GM23338 (cell line): ENCODE measurements at regions not wholly inside any gene's neighbourhood (a gene's known extent, or its start where the extent isn't known, plus 50 kb on each side); places are given as distances from the start of the nearest gene placed in this dataset.

ENCODE experiments used
- CREB1 ChIP-seq: fragments of 250-450 bp; sonication (Bioruptor Pico); IDR thresholded peaks from 2 replicates; pipeline ENCODE4 v1.5.0; 2020; ENCODE audit warnings: low read depth, mild to moderate bottlenecking, moderate library complexity
- CTCF ChIP-seq, 2 experiments: fragments of 200-600 bp in 1 of 2; sonication (generic) in 1 of 2; conservative IDR thresholded peaks; 2 replicates each; pipeline versions ENCODE4 v1.5.1 to v1.6.1; 2016 to 2017; ENCODE audit warnings: antibody characterized with exemption in 2 of 2, low read depth in 2 of 2, mild to moderate bottlenecking in 2 of 2, moderate library complexity in 1 of 2
- EZH2 ChIP-seq: fragments of 200-600 bp; sonication (generic); IDR thresholded peaks from one replicate; pipeline ENCODE4 v1.8.0; 2017; ENCODE audit warnings: antibody characterized with exemption, mild to moderate bottlenecking, low read depth; ENCODE audit not compliant: unreplicated experiment
- EZH2phosphoT487 ChIP-seq: fragments of 200-600 bp; sonication (generic); IDR thresholded peaks from one replicate; pipeline ENCODE4 v1.8.1; 2018; ENCODE audit warnings: antibody characterized with exemption; ENCODE audit not compliant: unreplicated experiment
- JUNB ChIP-seq: IDR thresholded peaks from one replicate; pipeline ENCODE4 v1.6.1; 2016; ENCODE audit warnings: antibody characterized with exemption; ENCODE audit not compliant: unreplicated experiment
- NANOG ChIP-seq: IDR thresholded peaks from 2 replicates; pipeline ENCODE4 v1.6.1; 2016; ENCODE audit warnings: antibody characterized with exemption, borderline replicate concordance
- POLR2AphosphoS5 ChIP-seq: IDR thresholded peaks from 2 replicates; pipeline ENCODE4 v1.6.1; 2016; ENCODE audit warnings: antibody characterized with exemption, low read depth
- STAT1 ChIP-seq: IDR thresholded peaks from one replicate; pipeline ENCODE4 v1.6.1; 2016; ENCODE audit warnings: antibody characterized with exemption; ENCODE audit not compliant: unreplicated experiment
- ZNF114 ChIP-seq: fragments of 250-450 bp; sonication (Bioruptor Pico); IDR thresholded peaks from 2 replicates; pipeline ENCODE4 v1.5.0; 2020; ENCODE audit warnings: mild to moderate bottlenecking, moderate library complexity
- ZNF331 ChIP-seq: fragments of 250-450 bp; sonication (Bioruptor Pico); IDR thresholded peaks from 2 replicates; pipeline ENCODE4 v1.5.0; 2020; ENCODE audit warnings: low read depth, mild to moderate bottlenecking, moderate library complexity
- TF ChIP-seq, protein P1 (sequence below): IDR thresholded peaks from one replicate; pipeline ENCODE4 v1.6.1; 2018; ENCODE audit warnings: antibody characterized with exemption; ENCODE audit not compliant: unreplicated experiment
- TF ChIP-seq, protein P2 (sequence below): IDR thresholded peaks from 2 replicates; pipeline ENCODE4 v1.6.1; 2016; ENCODE audit warnings: antibody characterized with exemption
- TF ChIP-seq, protein P3 (sequence below): fragments of 250-450 bp; sonication (Bioruptor Pico); IDR thresholded peaks from 2 replicates; pipeline ENCODE4 v1.5.0; 2020; ENCODE audit warnings: mild to moderate bottlenecking, moderate library complexity

- TF ChIP-seq CTCF (conservative IDR thresholded peaks at IDR 0.05; ENCODE audit: low read depth in 2 of 2) (no peak), JUNB (no peak), EZH2 (no peak), STAT1 (no peak), POLR2AphosphoS5 (no peak), EZH2phosphoT487 (no peak), ZNF114 (CRISPR knock-in tag) (no peak), CREB1 (no peak), ZNF331 (CRISPR knock-in tag) (no peak), NANOG (no peak)
- TF ChIP-seq, protein P1, sequence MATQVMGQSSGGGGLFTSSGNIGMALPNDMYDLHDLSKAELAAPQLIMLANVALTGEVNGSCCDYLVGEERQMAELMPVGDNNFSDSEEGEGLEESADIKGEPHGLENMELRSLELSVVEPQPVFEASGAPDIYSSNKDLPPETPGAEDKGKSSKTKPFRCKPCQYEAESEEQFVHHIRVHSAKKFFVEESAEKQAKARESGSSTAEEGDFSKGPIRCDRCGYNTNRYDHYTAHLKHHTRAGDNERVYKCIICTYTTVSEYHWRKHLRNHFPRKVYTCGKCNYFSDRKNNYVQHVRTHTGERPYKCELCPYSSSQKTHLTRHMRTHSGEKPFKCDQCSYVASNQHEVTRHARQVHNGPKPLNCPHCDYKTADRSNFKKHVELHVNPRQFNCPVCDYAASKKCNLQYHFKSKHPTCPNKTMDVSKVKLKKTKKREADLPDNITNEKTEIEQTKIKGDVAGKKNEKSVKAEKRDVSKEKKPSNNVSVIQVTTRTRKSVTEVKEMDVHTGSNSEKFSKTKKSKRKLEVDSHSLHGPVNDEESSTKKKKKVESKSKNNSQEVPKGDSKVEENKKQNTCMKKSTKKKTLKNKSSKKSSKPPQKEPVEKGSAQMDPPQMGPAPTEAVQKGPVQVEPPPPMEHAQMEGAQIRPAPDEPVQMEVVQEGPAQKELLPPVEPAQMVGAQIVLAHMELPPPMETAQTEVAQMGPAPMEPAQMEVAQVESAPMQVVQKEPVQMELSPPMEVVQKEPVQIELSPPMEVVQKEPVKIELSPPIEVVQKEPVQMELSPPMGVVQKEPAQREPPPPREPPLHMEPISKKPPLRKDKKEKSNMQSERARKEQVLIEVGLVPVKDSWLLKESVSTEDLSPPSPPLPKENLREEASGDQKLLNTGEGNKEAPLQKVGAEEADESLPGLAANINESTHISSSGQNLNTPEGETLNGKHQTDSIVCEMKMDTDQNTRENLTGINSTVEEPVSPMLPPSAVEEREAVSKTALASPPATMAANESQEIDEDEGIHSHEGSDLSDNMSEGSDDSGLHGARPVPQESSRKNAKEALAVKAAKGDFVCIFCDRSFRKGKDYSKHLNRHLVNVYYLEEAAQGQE = no peak
- TF ChIP-seq, protein P2, sequence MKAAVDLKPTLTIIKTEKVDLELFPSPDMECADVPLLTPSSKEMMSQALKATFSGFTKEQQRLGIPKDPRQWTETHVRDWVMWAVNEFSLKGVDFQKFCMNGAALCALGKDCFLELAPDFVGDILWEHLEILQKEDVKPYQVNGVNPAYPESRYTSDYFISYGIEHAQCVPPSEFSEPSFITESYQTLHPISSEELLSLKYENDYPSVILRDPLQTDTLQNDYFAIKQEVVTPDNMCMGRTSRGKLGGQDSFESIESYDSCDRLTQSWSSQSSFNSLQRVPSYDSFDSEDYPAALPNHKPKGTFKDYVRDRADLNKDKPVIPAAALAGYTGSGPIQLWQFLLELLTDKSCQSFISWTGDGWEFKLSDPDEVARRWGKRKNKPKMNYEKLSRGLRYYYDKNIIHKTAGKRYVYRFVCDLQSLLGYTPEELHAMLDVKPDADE = no peak
- TF ChIP-seq, protein P3, sequence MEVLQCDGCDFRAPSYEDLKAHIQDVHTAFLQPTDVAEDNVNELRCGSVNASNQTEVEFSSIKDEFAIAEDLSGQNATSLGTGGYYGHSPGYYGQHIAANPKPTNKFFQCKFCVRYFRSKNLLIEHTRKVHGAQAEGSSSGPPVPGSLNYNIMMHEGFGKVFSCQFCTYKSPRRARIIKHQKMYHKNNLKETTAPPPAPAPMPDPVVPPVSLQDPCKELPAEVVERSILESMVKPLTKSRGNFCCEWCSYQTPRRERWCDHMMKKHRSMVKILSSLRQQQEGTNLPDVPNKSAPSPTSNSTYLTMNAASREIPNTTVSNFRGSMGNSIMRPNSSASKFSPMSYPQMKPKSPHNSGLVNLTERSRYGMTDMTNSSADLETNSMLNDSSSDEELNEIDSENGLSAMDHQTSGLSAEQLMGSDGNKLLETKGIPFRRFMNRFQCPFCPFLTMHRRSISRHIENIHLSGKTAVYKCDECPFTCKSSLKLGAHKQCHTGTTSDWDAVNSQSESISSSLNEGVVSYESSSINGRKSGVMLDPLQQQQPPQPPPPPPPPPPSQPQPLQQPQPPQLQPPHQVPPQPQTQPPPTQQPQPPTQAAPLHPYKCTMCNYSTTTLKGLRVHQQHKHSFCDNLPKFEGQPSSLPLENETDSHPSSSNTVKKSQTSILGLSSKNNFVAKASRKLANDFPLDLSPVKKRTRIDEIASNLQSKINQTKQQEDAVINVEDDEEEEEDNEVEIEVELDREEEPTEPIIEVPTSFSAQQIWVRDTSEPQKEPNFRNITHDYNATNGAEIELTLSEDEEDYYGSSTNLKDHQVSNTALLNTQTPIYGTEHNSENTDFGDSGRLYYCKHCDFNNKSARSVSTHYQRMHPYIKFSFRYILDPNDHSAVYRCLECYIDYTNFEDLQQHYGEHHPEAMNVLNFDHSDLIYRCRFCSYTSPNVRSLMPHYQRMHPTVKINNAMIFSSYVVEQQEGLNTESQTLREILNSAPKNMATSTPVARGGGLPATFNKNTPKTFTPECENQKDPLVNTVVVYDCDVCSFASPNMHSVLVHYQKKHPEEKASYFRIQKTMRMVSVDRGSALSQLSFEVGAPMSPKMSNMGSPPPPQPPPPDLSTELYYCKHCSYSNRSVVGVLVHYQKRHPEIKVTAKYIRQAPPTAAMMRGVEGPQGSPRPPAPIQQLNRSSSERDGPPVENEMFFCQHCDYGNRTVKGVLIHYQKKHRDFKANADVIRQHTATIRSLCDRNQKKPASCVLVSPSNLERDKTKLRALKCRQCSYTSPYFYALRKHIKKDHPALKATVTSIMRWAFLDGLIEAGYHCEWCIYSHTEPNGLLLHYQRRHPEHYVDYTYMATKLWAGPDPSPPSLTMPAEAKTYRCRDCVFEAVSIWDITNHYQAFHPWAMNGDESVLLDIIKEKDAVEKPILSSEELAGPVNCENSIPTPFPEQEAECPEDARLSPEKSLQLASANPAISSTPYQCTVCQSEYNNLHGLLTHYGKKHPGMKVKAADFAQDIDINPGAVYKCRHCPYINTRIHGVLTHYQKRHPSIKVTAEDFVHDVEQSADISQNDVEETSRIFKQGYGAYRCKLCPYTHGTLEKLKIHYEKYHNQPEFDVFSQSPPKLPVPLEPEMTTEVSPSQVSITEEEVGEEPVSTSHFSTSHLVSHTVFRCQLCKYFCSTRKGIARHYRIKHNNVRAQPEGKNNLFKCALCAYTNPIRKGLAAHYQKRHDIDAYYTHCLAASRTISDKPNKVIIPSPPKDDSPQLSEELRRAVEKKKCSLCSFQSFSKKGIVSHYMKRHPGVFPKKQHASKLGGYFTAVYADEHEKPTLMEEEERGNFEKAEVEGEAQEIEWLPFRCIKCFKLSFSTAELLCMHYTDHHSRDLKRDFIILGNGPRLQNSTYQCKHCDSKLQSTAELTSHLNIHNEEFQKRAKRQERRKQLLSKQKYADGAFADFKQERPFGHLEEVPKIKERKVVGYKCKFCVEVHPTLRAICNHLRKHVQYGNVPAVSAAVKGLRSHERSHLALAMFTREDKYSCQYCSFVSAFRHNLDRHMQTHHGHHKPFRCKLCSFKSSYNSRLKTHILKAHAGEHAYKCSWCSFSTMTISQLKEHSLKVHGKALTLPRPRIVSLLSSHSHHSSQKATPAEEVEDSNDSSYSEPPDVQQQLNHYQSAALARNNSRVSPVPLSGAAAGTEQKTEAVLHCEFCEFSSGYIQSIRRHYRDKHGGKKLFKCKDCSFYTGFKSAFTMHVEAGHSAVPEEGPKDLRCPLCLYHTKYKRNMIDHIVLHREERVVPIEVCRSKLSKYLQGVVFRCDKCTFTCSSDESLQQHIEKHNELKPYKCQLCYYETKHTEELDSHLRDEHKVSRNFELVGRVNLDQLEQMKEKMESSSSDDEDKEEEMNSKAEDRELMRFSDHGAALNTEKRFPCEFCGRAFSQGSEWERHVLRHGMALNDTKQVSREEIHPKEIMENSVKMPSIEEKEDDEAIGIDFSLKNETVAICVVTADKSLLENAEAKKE (CRISPR knock-in tag) = no peak
Measured at GRCh38 chr12:34400986-34401658, 378.8 kb downstream of the ALG10 start.
